Fibroblast of peridontal ligament (primary cell): ENCODE measurements at regions not wholly inside any gene's neighbourhood (a gene's known extent, or its start where the extent isn't known, plus 50 kb on each side); places are given as distances from the start of the nearest gene placed in this dataset.
"Not testable (repeated sequence)": the region's sequence is repeated elsewhere in the genome, so short reads cannot be mapped to it uniquely, and the experiment has no call there.

ENCODE experiments used
- DNase-seq: peaks from one replicate; pipeline ENCODE4 v3.0.0-alpha.2; 2010; ENCODE audit errors: extremely low read depth

DNA sequence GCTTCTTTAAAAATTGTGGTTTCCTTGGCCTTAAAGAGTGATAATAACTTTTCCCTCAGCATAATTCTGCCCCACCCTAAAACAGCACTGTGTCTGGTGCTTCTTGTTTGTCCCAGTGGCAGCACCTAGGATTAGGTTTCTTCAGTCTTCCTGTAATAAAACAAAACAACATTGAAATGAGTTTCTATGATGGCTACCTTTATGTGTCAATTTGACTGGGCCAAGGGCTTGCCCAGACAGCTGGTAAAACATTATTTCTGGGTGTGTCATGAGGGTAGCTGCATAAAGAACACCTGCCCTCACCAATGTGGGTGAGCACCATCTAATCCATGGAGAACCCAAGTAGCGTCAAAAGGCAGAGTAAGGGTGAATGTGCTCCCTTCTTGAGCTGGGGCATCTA is 117.8 kb downstream of the QRSL1 start:
- DNase-seq, result no peak

DNA sequence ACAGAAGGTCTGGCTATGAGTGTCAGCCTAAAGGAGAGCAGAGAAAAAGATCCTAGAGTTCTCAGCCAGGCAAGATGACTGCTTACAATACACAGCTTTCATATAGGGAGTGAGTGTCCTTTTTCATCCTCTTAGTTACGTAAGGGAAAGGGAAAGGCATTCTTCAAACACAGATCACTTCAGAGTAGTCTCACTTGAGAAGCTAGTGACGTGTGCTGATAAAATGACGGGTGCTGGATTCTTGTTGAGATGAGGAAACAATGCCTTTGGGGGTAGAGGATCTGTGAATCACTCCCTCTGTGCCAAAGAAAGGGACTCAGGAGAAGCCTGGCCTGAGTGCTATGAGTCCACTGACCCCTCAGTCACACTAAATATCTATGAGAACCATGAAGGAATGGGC is 117.3 kb downstream of the QRSL1 start:
- peak; percentile 13 for DNase-seq

DNA sequence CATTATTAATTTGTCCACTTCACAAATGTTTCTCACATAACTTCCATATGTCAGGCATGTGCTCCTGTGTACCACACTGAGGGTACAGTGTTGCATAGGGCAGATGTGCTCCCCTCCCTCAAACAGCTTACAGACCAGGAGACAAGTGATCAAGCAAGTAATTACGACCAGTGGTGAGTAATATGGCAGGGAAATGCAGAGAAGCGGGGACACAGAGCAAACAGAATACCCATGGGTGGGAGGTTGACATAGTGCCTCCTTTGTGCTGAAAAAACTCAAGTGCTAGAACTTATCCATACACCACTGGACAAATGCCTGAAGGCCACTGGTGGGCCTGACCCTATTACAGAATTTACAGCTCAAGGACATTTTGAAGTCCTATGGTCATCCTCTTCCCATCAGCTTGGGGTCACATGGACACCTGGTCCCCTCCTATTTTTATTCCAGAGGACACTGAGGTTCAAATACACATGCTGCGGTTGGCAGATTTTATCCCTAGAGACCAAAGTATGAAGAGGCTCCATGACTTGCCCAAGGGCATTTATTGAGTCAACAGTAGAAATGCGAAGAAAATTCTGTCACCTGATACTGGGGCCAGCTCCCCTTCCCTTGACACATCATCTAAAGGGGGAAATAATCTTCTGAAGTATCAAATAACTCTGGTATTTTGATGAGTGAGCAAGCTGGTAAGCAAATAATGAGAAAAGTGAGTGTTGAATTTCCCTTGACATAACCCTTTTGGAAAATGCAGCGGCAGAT is 116.6 kb downstream of the QRSL1 start:
- DNase-seq, result no peak

DNA sequence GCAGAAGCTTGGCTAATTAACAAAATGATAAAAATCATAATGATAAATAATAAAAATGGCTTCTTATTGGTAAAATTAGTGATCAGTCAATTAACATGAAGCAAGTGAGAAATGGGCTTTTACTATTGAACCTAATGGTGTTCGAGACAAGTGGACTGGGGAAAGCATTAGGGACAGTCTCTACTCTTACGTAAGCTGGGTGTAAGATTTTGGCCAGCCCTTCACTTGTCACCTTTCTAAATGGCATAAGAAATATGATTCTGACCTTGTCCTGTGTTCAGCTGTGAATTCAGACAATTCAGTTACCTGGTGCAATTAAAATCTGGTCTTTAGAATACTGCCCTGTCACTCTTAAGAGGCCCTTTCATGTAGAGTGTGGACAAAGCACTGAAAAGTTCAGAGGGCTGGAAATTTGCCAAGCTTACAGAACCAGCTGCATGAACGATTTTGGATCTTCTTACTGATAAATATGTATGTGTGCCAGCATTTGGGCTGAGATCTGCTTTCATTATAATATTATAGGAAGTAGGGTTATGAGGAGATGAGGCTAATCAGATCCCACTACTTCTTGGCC is 115.9 kb downstream of the QRSL1 start:
- DNase-seq, result no peak

DNA sequence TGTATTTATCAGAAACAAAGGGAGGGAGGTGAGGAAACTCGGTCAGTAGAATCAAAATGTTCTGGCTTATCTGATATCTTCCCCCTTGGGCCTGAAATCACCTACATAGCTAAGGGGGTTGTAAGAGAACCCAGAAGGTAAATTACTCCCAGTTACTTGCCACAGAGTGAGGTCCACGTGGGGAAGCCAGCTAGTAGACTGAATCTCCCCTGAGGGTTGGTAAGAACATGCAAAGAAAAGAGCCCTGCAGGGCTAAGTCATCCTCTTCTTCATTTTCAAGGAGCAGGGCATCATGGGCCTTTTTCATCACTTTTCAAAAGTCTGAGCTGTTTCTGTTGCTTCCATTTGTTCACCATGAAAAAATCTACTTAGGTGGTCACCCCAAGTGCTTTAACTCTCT is 115.4 kb downstream of the QRSL1 start:
- no peak for DNase-seq

DNA sequence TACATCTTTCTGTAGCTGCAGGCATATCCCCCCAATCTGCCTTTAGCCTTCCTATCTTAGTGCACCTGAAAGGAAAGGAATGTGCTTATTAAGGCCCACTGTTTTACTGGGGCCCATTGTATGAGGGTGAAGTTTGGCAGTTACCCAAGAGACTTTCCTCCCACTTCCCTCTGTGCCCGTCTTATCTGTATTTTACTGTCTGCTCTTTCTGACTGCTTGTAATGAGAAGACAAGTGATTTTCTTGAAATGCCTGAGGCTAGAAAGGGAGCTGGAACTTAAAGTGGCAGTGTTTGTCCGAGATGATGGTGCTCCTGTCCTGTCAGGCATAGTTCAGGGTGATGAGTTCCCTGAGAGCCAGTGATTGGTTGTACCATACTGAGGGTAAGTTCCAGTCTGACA is 114.7 kb downstream of the QRSL1 start:
- not testable (repeated sequence) for DNase-seq

DNA sequence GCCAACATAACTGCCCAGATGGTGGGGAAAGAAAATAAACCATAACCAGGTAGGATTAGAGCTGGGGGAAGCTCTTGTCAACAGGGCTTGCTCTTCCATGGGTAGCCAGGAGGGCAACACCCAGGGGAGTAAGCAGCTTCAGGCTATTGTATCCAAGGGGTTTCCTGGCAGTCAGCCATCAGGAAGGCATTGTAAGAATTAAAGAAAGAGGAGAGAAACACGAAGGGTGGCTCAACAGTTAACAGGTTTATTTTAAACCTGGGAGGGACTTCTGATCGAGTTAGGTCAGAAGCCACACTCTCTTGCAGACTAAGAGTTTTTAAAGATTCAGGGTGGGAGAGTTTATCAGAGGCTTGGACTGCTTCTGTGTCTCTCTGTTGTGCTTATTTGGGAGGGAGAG is 114.2 kb downstream of the QRSL1 start:
- no peak for DNase-seq

DNA sequence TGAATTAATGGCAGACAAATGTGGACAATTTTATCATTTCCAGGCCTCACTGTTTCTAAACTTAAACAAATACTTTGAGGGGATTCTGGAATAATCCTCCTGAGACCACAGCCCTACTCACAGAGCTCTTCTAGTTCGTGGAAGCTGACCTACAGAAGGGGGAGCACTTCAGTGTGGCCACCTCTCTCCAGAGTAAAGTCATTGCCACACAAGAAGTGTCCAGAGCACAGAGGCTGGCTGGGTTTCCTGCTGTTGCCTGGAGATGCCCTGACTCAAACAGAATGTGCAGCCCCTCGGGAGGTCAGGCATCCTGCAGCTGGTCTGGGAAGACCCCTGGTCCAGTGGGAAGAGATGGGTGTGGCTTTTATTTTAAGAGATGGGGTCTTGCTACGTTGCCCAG is 110.9 kb downstream of the QRSL1 start:
- DNase-seq, result no peak

DNA sequence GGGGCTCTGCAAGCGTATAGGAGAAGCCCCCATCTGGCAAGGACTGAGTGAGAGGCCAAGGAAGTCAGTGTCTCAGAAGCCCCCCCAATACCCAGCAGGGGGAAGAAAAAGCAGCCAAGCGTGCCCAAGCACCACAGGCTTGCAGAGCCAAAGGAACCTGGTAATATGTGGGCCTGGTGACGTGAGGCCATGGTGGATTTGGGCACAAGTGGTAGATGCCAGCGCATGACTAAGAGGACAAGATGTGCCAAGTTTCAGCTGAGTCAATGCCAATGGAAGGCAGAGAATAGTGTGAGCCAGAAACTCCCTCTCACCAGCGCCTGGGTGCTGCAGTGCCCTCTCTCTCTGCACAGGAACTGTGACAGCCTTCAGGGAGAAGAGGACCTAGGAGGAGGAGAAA is 110.0 kb downstream of the QRSL1 start:
- DNase-seq, result peak; percentile 4

DNA sequence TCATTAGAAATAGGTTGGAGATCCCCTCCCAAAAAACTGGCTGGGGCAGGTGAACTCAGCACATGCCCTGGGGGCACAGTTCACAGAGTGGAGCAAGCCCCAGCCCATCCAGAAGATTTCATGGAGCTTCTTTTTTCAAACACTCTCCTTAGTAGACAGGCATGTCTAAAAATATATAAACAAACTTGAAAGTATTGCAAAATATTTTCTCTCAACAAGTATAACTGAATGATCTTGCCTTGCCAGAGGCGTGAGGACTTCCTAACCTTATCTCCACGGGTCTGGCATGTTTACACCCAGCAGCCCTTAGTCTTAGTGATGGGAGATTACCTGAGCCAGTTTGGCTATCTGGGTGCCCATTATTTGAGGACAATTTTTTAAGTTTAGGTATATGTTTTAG is 107.1 kb downstream of the QRSL1 start:
- DNase-seq, result no peak

DNA sequence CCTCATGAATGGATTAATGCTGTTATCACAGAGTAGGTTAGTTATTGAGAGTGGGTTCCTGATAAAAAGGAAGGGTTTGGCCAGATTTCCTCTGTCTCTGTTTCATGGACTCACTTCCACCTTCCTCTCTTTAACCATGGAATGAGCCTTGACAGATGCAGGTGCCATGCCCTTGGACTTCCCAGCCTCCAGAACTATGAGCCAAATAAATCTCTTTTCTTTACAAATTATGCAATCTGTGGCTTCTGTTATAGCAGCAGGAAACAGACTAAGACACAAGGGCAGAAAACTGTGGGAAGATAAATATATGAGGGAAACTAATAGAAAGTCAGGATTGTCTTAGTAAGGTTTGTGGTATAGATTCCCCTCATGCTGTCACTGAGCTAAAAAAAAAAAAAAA is 106.5 kb downstream of the QRSL1 start:
- DNase-seq, result no peak

DNA sequence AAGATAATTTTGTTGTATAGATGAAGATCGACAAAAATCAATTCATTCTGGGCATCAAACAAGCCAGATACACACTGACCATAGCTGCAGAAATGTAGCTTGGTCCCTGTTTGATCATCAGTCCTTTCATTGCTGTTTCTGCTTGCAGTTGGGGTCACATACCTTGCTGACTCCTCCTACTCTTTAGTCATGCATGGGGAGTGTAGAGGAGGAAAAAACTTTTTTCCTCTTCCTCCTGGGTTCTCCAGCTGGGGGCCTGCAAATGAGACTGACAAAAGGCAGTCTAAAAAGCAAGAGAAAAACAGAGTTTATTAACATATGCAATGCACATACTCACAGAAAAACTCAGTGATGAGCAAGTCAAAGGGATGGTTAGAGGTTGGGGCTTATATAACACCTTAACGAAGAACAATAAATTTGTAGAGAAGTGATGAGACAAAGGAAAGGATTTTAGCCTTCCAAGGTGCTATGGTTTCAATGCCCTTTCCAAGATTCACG is 105.8 kb downstream of the QRSL1 start:
- no peak for DNase-seq

DNA sequence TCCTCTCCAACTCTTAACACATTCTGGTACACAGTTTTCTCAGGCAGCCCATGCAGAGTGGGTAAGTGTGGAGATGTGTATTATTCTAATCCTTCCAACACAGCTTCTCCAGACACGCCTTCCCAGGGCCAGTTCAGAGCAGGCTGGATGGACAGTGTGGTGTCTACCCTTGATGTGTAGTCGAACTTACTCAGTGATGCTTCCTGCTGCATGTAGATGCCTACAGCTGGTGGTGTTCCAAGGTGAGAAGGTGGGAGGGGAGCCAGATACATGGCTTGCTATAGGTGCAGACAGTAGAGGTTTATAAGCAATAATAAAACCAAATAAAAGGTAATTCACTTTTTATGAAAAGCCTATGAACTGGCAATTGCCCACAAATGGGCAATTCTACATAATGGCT is 104.0 kb downstream of the QRSL1 start:
- DNase-seq, result no peak

DNA sequence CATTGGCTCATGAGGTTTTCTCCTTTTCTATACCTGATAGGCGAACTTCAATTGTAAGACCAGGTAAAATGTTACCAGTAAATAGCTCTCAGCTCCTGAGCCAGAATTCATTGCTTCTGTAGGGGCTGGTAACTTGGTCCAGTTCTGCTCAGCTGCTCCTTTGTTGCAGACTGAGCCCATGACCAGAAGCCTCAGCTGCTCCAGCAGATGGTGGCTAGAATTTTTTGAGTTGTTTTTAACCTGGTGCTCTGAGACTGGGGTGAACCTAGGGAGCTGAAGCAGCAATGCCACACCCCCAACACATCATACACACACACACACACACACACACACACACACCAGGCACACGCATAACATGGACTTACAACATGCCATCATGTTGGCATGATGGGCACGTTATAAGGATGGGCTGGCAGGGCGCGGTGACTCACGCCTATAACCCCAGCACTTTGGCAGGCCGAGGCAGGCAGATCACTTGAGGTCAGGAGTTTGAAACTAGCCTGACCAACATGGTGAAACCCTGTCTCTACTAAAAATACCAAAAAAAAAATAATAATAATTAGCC is 103.1 kb downstream of the QRSL1 start:
- DNase-seq, result no peak

DNA sequence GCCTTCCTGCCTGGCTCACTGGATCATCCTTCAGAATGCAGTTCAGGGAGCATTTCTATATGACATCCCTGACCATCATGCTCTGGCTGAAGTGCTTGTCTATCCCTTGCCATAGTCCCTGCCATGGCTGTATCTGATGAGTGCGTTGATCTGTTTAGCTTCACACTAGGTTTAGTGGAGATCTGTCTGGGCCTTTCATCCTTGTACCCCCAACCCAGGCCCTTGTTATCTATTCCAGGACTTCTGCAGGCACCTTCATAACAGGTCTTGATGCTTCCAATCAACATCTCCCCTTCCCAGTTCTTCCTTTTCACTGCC is 102.4 kb downstream of the QRSL1 start:
- no peak for DNase-seq

DNA sequence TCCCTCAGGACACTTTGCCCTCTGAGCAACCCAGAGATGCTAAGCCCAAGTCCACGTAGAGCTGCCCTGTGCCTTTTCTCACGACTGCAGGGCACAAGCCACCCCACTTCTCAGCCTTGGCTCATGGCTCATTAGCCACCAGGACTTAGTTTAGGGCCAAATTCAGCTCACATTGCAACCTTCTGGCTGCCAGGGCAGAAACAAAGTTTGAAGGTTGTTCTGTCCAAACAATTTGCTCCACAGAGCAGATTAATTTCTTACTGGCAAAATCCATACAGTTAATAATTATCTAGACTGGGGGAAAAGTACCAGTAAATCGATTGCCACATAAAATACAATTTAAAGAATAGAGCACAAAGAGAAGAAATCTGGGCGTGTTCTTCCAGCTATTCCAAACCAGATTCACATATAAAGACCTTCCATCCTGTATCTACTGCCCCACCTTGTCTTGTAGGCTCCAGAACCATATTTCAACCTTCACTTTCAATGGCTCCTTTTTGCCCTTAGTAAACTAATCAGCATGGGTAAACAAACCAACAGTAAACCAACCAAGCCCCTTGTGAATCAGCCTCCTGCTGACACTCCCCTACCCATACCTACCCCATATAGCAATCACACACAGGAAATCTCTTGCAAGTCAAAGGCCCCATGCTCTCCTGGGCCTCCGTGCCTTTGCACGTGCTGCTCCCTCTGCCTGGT is 101.9 kb downstream of the QRSL1 start:
- no peak for DNase-seq

DNA sequence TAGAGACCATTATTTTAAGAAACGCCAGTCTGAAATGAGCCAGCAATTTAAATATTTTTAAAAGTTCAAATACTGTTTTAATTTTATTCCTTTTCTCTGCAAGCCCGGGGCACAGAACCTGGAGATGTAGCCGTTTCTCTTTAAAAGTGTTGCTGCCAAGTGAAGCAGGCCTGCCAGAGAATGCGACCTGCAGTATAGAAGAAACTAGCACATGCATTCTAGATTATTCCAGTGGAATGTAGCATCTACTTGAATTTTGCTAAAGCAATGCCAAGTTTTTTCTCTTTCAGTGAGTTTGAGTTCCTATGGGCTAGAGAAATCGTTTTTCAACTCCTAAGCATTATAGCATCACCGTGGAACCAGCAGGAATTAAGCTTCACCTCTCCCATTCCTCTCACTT is 101.3 kb downstream of the QRSL1 start:
- DNase-seq, result no peak

DNA sequence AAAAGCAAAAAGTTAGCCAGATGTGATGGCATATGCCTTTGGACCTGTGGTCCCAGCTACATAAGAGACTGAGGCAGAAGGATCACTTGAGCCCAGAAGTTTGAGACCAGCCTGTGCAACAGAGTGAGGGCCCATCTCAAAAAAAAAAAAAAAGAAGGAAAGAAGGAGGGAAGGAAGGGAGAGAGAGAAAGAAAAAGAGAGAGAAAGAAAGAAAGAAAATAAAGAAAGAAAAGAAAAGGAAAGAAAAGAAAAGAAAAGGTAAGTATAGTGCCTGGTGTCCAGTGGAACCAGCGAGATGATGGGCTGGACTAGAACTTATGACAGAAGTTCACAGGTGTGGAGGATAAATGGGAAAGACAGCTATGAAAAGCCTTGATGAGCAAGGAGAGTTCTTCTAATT is 100.9 kb downstream of the QRSL1 start:
- DNase-seq, result no peak

DNA sequence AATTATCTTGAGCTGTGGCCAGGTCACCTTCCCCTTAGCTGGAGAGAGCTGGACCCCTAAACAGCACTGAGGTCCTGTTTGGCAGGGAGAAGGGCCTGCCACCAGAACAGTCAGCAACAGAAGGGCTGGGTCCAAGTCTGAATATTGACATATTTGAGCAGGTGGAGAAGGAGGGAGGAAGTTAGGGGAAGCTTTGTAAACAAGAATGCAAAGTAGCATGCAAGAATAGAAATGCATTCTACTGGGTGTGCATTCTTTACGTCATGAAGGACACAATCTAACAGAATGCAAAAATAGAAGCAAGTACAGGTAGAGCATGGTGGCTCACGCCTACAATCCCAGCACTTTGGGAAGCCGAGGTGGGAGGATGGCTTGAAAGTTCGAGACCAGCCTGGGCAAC is 100.5 kb downstream of the QRSL1 start:
- no peak for DNase-seq

DNA sequence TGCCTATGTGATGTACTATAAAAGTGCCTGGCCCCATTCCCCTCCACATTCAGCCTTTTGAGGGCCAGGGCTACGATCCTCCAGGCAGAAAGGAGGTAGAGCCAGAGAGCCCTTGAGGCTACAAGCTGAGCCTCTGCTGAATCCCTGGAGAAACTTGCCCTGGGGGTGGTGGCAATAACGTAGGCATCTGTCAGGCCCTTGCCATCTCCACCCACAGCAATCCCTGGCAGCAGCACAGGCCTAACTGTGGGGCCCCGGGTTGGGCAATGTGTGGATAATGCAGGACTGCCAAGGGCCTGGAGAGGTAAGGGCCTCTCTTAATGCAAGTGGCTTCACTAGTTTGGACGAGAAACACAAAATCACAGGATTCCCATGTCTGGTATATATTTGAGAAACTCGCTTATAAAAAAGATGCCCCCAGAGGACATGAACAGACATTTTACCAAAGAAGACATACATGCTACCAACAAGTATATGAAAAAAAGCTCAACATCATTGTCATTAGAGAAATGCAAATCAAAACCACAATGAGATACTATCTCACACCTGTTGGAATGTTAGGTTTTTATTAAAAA is 99.0 kb downstream of the QRSL1 start:
- no peak for DNase-seq

DNA sequence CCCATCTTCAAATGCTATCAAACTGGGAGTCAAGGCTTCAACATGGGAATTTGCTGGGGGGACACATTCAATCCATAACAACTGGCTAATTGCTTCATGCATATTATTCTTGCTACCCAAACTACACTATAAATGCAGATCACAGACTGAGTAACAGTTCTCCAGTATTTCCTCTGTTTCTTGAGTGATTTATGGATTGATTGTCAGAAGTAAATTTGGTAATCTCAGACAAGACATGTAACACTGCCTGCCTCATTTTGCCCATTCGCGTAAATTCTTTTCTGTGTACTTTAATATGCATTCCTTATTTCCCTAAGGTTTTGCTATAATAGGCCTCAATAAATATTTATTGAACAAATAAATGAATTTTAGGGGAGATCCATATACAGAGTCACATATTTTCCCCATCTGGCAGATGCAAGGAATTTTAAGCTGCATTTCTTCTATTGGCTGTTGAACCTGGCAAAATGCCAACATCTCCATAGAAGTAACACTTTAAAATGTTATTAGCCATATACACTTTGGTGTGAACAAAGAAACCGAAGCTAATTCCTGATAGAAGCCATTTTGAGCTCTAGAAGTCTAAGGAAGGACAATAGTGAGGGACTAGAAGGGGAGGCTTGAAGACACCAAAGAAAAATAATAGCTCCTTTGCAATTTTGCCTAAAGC is 98.2 kb downstream of the QRSL1 start:
- no peak for DNase-seq

DNA sequence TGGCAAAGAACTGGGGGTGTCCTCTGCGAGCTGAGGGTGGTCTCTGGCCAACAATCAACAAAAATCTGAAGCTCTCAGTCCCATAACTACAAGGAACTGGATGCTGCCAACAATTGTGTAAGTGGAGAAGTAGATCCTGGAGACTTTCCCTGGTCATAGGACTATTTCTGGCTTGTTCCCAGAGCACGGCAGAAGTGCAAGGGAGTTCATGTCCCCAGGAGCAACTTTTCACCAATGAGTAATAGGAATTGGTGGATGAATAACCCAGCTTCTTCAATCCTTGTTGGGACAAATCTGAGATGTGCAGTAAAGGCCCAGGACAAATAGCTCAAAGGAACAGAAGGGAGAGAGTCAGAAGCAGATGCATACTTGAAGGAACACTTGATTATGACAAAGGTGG is 95.5 kb downstream of the QRSL1 start:
- no peak for DNase-seq
